MM.1S (cell line): ENCODE measurements at regions not wholly inside any gene's neighbourhood (a gene's known extent, or its start where the extent isn't known, plus 50 kb on each side); places are given as distances from the start of the nearest gene placed in this dataset.

ENCODE experiments used
- EZH2 ChIP-seq: fragments of 300-600 bp; sonication (generic); optimal IDR thresholded peaks from 2 replicates; pipeline ENCODE3; 2017; ENCODE audit warnings: low read depth, mild to moderate bottlenecking, antibody characterized with exemption, low read length, mixed read lengths
- EZH2phosphoT487 ChIP-seq: fragments of 300-600 bp; sonication (generic); IDR thresholded peaks from 2 replicates; pipeline ENCODE4 v1.6.1; 2018; ENCODE audit warnings: antibody characterized with exemption, low read length
- TF ChIP-seq, protein P1 (sequence below): fragments of 300-600 bp; sonication (generic); IDR thresholded peaks from 2 replicates; pipeline ENCODE4 v1.5.1; 2016; ENCODE audit warnings: antibody characterized with exemption, low read length, mixed read lengths

DNA sequence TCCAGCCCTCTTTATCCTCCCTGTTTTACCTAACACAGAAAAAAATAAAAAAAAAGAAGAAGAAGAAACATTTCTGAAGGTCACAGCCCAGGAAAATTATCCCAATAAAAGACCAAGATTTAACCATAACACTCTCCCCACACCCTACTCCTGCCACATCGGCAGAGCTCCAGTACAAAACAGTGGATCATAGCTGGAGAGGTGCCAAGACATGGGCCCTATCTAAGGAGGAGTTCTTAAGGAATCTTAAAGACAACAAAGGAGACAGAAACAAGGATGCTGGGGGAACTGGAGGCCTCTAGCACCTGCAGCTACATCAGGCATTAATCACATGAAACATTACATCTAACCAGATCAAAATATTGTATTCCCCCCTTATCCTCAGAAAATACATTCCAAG, 432.8 kb downstream of the MATN1 start:
- TF ChIP-seq EZH2phosphoT487 (no peak), EZH2 (no peak)
- TF ChIP-seq, protein P1, sequence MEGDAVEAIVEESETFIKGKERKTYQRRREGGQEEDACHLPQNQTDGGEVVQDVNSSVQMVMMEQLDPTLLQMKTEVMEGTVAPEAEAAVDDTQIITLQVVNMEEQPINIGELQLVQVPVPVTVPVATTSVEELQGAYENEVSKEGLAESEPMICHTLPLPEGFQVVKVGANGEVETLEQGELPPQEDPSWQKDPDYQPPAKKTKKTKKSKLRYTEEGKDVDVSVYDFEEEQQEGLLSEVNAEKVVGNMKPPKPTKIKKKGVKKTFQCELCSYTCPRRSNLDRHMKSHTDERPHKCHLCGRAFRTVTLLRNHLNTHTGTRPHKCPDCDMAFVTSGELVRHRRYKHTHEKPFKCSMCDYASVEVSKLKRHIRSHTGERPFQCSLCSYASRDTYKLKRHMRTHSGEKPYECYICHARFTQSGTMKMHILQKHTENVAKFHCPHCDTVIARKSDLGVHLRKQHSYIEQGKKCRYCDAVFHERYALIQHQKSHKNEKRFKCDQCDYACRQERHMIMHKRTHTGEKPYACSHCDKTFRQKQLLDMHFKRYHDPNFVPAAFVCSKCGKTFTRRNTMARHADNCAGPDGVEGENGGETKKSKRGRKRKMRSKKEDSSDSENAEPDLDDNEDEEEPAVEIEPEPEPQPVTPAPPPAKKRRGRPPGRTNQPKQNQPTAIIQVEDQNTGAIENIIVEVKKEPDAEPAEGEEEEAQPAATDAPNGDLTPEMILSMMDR: no peak
